ENCODE measurements at regions not wholly inside any gene's neighbourhood (a gene's known extent, or its start where the extent isn't known, plus 50 kb on each side); places are given as distances from the start of the nearest gene placed in this dataset.

- TF ChIP-seq ZBTB7A (IDR thresholded peaks at IDR 0.05; ENCODE audit: low read depth) (no peak), REST (IDR thresholded peaks at IDR 0.05; ENCODE audit: low read depth) (no peak), RAD21 (IDR thresholded peaks at IDR 0.05; ENCODE audit: low read depth) (no peak), TAF1 (IDR thresholded peaks at IDR 0.05; ENCODE audit: low read depth) (no peak), YY1 (IDR thresholded peaks at IDR 0.05; ENCODE audit: low read depth) (no peak), EP300 (IDR thresholded peaks at IDR 0.05; ENCODE audit: borderline replicate concordance) (no peak), FOXM1 (IDR thresholded peaks at IDR 0.05; ENCODE audit: borderline replicate concordance, low read depth) (no peak), NFIC (IDR thresholded peaks at IDR 0.05) (no peak), CREB1 (IDR thresholded peaks at IDR 0.05; ENCODE audit: low read depth) (no peak), EGR1 (IDR thresholded peaks at IDR 0.05) (no peak), TCF12 (IDR thresholded peaks at IDR 0.05; ENCODE audit: low read depth) (no peak), CEBPB (IDR thresholded peaks at IDR 0.05) (no peak), TEAD4 (IDR thresholded peaks at IDR 0.05) (no peak)
- TF ChIP-seq, protein P1, sequence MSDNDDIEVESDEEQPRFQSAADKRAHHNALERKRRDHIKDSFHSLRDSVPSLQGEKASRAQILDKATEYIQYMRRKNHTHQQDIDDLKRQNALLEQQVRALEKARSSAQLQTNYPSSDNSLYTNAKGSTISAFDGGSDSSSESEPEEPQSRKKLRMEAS (IDR thresholded peaks at IDR 0.05), result no peak
- TF ChIP-seq, protein P2, sequence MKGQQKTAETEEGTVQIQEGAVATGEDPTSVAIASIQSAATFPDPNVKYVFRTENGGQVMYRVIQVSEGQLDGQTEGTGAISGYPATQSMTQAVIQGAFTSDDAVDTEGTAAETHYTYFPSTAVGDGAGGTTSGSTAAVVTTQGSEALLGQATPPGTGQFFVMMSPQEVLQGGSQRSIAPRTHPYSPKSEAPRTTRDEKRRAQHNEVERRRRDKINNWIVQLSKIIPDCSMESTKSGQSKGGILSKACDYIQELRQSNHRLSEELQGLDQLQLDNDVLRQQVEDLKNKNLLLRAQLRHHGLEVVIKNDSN (IDR thresholded peaks at IDR 0.05), result no peak
Measured at GRCh38 chr15:91384189-91384730, 284.2 kb downstream of the SV2B start.

- TF ChIP-seq ZBTB7A (IDR thresholded peaks at IDR 0.05; ENCODE audit: low read depth) (no peak), RAD21 (IDR thresholded peaks at IDR 0.05; ENCODE audit: low read depth) (no peak), YY1 (IDR thresholded peaks at IDR 0.05; ENCODE audit: low read depth) (no peak), REST (IDR thresholded peaks at IDR 0.05; ENCODE audit: low read depth) (no peak), TAF1 (IDR thresholded peaks at IDR 0.05; ENCODE audit: low read depth) (no peak), NFIC (IDR thresholded peaks at IDR 0.05) (no peak), TEAD4 (IDR thresholded peaks at IDR 0.05) (no peak), EP300 (IDR thresholded peaks at IDR 0.05; ENCODE audit: borderline replicate concordance) (no peak), TCF12 (IDR thresholded peaks at IDR 0.05; ENCODE audit: low read depth) (no peak), CREB1 (IDR thresholded peaks at IDR 0.05; ENCODE audit: low read depth) (no peak)
- TF ChIP-seq, protein P1 (IDR thresholded peaks at IDR 0.05), result no peak
- TF ChIP-seq, protein P2 (IDR thresholded peaks at IDR 0.05), result no peak
Measured at GRCh38 chr15:91385311-91385710, 285.3 kb downstream of the SV2B start.

DNA sequence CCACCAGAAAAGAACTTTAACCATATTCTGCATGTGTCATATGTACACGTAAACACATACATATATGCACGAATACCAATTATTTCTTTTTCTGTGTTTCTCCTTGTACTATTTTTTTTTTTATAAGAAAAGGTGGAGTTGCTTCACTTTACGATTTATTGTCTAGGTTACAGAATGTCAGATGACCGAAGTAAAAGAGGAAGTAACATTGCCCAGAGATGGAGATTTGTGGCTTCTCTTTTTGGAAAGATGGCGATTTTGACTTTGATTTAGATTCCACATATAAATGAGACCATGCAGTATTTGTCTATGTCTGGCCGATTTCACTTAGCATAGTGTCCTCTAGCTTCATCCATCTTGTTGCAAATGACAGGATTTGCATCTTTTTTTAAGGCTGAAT lies 293.1 kb downstream of the SV2B start:
- TF ChIP-seq, protein P1 (IDR thresholded peaks at IDR 0.05), result no peak
- TF ChIP-seq EP300 (IDR thresholded peaks at IDR 0.05; ENCODE audit: borderline replicate concordance), result no peak
- TF ChIP-seq YY1 (IDR thresholded peaks at IDR 0.05; ENCODE audit: low read depth), result no peak
- no peak for TF ChIP-seq FOXM1 (IDR thresholded peaks at IDR 0.05; ENCODE audit: borderline replicate concordance, low read depth)
- TF ChIP-seq RAD21 (IDR thresholded peaks at IDR 0.05; ENCODE audit: low read depth), result no peak
- no peak for TF ChIP-seq CEBPB (IDR thresholded peaks at IDR 0.05)
- no peak for TF ChIP-seq CREB1 (IDR thresholded peaks at IDR 0.05; ENCODE audit: low read depth)
- TF ChIP-seq NFIC (IDR thresholded peaks at IDR 0.05), result no peak
- TF ChIP-seq TAF1 (IDR thresholded peaks at IDR 0.05; ENCODE audit: low read depth), result no peak
- no peak for TF ChIP-seq EGR1 (IDR thresholded peaks at IDR 0.05)
- TF ChIP-seq TEAD4 (IDR thresholded peaks at IDR 0.05), result no peak
- no peak for TF ChIP-seq REST (IDR thresholded peaks at IDR 0.05; ENCODE audit: low read depth)
- no peak for TF ChIP-seq ZBTB7A (IDR thresholded peaks at IDR 0.05; ENCODE audit: low read depth)
- TF ChIP-seq TCF12 (IDR thresholded peaks at IDR 0.05; ENCODE audit: low read depth), result no peak
- TF ChIP-seq, protein P2 (IDR thresholded peaks at IDR 0.05), result no peak
